WTC11 (cell line): ENCODE measurements at regions not wholly inside any gene's neighbourhood (a gene's known extent, or its start where the extent isn't known, plus 50 kb on each side); places are given as distances from the start of the nearest gene placed in this dataset.

Experiments used
- KAT7 ChIP-seq: sonication (generic); formaldehyde crosslinking; IDR thresholded peaks from 2 replicates; pipeline ENCODE4 v1.8.1; 2023; ENCODE audit warnings: missing genetic modification reagents, mild to moderate bottlenecking, borderline replicate concordance
- TF ChIP-seq, protein P1 (sequence below): fragments of 200-600 bp; IDR thresholded peaks from 2 replicates; pipeline ENCODE4 v1.8.0; 2022; ENCODE audit warnings: antibody characterized with exemption
- TF ChIP-seq, protein P2 (sequence below): sonication (generic); formaldehyde crosslinking; IDR thresholded peaks from 2 replicates; pipeline ENCODE4 v1.8.1; 2023; ENCODE audit warnings: mild to moderate bottlenecking, missing genetic modification reagents, moderate library complexity
- TF ChIP-seq, protein P3 (sequence below): sonication (generic); formaldehyde crosslinking; IDR thresholded peaks from 2 replicates; pipeline ENCODE4 v1.8.0; 2022; ENCODE audit warnings: mild to moderate bottlenecking, missing genetic modification reagents
- TF ChIP-seq, protein P4 (sequence below): sonication (generic); formaldehyde crosslinking; IDR thresholded peaks from 2 replicates; pipeline ENCODE4 v1.8.1; 2023; ENCODE audit warnings: mild to moderate bottlenecking, missing genetic modification reagents, moderate library complexity

DNA sequence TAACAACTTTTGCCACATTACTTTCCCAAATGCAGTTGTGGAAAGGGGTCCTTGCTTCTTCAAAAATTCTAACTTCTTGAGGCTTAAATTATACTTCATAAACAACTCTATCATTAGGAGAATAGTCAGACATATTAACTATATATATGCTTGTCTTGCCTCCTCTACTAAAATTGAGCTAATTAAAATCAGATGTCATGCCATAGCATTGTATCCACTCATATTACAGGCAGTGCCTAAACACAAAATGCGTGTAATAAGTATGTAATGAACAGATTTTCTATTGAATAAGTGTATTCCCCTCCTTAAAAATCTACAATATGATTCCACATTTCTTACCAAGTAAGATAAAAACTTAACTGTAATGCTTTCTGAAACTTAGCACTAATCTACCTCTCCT is 204.5 kb downstream of the PLK2 start:
- TF ChIP-seq, protein P1, sequence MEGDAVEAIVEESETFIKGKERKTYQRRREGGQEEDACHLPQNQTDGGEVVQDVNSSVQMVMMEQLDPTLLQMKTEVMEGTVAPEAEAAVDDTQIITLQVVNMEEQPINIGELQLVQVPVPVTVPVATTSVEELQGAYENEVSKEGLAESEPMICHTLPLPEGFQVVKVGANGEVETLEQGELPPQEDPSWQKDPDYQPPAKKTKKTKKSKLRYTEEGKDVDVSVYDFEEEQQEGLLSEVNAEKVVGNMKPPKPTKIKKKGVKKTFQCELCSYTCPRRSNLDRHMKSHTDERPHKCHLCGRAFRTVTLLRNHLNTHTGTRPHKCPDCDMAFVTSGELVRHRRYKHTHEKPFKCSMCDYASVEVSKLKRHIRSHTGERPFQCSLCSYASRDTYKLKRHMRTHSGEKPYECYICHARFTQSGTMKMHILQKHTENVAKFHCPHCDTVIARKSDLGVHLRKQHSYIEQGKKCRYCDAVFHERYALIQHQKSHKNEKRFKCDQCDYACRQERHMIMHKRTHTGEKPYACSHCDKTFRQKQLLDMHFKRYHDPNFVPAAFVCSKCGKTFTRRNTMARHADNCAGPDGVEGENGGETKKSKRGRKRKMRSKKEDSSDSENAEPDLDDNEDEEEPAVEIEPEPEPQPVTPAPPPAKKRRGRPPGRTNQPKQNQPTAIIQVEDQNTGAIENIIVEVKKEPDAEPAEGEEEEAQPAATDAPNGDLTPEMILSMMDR: no peak
- TF ChIP-seq, protein P2, sequence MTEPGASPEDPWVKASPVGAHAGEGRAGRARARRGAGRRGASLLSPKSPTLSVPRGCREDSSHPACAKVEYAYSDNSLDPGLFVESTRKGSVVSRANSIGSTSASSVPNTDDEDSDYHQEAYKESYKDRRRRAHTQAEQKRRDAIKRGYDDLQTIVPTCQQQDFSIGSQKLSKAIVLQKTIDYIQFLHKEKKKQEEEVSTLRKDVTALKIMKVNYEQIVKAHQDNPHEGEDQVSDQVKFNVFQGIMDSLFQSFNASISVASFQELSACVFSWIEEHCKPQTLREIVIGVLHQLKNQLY: no peak
- TF ChIP-seq, protein P3, sequence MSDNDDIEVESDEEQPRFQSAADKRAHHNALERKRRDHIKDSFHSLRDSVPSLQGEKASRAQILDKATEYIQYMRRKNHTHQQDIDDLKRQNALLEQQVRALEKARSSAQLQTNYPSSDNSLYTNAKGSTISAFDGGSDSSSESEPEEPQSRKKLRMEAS (CRISPR knock-in tag): no peak
- TF ChIP-seq KAT7 (CRISPR knock-in tag): no peak
- TF ChIP-seq, protein P4, sequence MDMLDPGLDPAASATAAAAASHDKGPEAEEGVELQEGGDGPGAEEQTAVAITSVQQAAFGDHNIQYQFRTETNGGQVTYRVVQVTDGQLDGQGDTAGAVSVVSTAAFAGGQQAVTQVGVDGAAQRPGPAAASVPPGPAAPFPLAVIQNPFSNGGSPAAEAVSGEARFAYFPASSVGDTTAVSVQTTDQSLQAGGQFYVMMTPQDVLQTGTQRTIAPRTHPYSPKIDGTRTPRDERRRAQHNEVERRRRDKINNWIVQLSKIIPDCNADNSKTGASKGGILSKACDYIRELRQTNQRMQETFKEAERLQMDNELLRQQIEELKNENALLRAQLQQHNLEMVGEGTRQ: no peak
